ENCODE measurements at regions not wholly inside any gene's neighbourhood (a gene's known extent, or its start where the extent isn't known, plus 50 kb on each side); places are given as distances from the start of the nearest gene placed in this dataset.
"Not testable (repeated sequence)": the region's sequence is repeated elsewhere in the genome, so short reads cannot be mapped to it uniquely, and the experiment has no call there.

- no peak for DNase-seq (ENCODE audit: low read depth)
These were observed 193.2 kb downstream of the NDUFA10 start for GRCh38 chr2:239831861-239832489.

- DNase-seq (ENCODE audit: low read depth): no peak
These were observed 194.0 kb downstream of the NDUFA10 start for GRCh38 chr2:239831001-239831731.

GRCh38 chr2:239830121-239831000 lies 194.8 kb downstream of the NDUFA10 start:
- DNase-seq (ENCODE audit: low read depth): no peak

GRCh38 chr2:239829326-239829725 lies 195.8 kb downstream of the NDUFA10 start:
- no peak for DNase-seq (ENCODE audit: low read depth)

- DNase-seq (ENCODE audit: low read depth): not testable (repeated sequence)
These were observed 196.2 kb downstream of the NDUFA10 start for GRCh38 chr2:239828973-239829275.

- no peak for DNase-seq (ENCODE audit: low read depth)
These were observed 196.8 kb downstream of the NDUFA10 start for GRCh38 chr2:239828192-239828972.

GRCh38 chr2:239827523-239827890 lies 197.6 kb downstream of the NDUFA10 start:
- DNase-seq (ENCODE audit: low read depth): no peak

- DNase-seq (ENCODE audit: low read depth): no peak
These were observed 198.2 kb downstream of the NDUFA10 start for GRCh38 chr2:239826786-239827522.

- no peak for DNase-seq (ENCODE audit: low read depth)
These were observed 198.8 kb downstream of the NDUFA10 start for GRCh38 chr2:239826376-239826775.

- DNase-seq (ENCODE audit: low read depth): no peak
These were observed 199.5 kb downstream of the NDUFA10 start for GRCh38 chr2:239825705-239825979.

- no peak for DNase-seq (ENCODE audit: low read depth)
These were observed 200.1 kb downstream of the NDUFA10 start for GRCh38 chr2:239824866-239825704.

GRCh38 chr2:239824046-239824694 lies 201.0 kb downstream of the NDUFA10 start:
- DNase-seq (ENCODE audit: low read depth): no peak

- DNase-seq (ENCODE audit: low read depth): no peak
These were observed 202.9 kb downstream of the NDUFA10 start for GRCh38 chr2:239822146-239822831.

- DNase-seq (ENCODE audit: low read depth): no peak
These were observed 203.5 kb downstream of the NDUFA10 start for GRCh38 chr2:239821694-239822075.

GRCh38 chr2:239820836-239821693 lies 204.1 kb downstream of the NDUFA10 start:
- DNase-seq (ENCODE audit: low read depth): no peak

GRCh38 chr2:239819974-239820555 lies 205.1 kb downstream of the NDUFA10 start:
- no peak for DNase-seq (ENCODE audit: low read depth)

- DNase-seq (ENCODE audit: low read depth): no peak
These were observed 205.8 kb downstream of the NDUFA10 start for GRCh38 chr2:239819091-239819973.
